ENCODE measurements at regions not wholly inside any gene's neighbourhood (a gene's known extent, or its start where the extent isn't known, plus 50 kb on each side); places are given as distances from the start of the nearest gene placed in this dataset.

DNA sequence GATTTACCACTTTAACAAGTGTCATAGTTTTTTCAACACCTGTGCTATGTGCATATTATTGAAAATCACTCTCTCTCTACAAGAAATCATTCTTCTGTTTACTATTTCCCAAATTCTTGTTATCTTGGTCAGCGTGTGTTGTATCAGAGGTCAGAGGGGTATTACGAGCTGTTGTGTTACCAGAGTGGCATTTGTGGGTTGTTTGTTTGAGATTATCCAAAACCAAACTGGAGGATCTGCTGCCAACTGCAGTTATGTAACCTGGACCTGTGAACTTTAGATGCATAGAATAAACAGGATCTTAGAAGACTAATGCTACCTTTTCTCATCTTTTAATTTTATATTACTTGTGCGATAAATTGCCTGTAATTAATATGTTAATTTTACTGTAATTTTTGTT, 1751.4 kb upstream of the SPRY2 start:
- no peak overlapping the region for H3K4me3 ChIP-seq
- no peaks in the 10 kb centered on the region for H3K36me3 ChIP-seq
- H3K4me1 ChIP-seq: no peaks in the 10 kb centered on the region
- intact Hi-C loops (cut with DNase I; ENCODE audit: low total_unique reads): no loop called here
- H3K9me3 ChIP-seq: no peaks in the 10 kb centered on the region
- H3K27me3 ChIP-seq: no peaks in the 10 kb centered on the region
- H3K27ac ChIP-seq: no peak overlapping the region
- DNase-seq: no peak
- TF ChIP-seq POLR2A (IDR thresholded peaks at IDR 0.05): no peak
- TF ChIP-seq, protein P1, sequence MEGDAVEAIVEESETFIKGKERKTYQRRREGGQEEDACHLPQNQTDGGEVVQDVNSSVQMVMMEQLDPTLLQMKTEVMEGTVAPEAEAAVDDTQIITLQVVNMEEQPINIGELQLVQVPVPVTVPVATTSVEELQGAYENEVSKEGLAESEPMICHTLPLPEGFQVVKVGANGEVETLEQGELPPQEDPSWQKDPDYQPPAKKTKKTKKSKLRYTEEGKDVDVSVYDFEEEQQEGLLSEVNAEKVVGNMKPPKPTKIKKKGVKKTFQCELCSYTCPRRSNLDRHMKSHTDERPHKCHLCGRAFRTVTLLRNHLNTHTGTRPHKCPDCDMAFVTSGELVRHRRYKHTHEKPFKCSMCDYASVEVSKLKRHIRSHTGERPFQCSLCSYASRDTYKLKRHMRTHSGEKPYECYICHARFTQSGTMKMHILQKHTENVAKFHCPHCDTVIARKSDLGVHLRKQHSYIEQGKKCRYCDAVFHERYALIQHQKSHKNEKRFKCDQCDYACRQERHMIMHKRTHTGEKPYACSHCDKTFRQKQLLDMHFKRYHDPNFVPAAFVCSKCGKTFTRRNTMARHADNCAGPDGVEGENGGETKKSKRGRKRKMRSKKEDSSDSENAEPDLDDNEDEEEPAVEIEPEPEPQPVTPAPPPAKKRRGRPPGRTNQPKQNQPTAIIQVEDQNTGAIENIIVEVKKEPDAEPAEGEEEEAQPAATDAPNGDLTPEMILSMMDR (IDR thresholded peaks at IDR 0.05): no peak

DNA sequence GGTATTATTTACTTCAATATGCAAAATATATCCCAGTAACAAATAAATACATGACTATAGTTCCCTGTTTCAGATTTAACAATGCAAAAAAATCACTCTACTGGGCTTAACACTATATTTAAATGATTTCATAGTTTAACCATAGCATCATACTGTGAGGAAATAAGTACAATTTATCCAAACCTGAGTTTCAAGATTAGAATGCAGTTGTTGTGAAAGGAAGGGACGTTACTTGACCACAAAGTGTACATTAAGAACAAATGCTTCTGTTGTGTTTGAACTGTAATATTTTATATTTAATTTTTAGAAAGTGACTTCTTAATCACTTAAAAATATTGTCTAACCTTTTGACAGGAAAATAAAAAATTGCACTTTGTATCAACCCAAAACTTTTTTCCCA, 1747.9 kb upstream of the SPRY2 start:
- no peaks in the 10 kb centered on the region for H3K36me3 ChIP-seq
- no peak overlapping the region for H3K4me3 ChIP-seq
- no peak overlapping the region for H3K27ac ChIP-seq
- intact Hi-C loops (cut with DNase I; ENCODE audit: low total_unique reads): no loop called here
- no peak for TF ChIP-seq POLR2A (IDR thresholded peaks at IDR 0.05)
- TF ChIP-seq, protein P1 (IDR thresholded peaks at IDR 0.05): no peak
- no peaks in the 10 kb centered on the region for H3K9me3 ChIP-seq
- no peaks in the 10 kb centered on the region for H3K27me3 ChIP-seq
- no peaks in the 10 kb centered on the region for H3K4me1 ChIP-seq
- no peak for DNase-seq

DNA sequence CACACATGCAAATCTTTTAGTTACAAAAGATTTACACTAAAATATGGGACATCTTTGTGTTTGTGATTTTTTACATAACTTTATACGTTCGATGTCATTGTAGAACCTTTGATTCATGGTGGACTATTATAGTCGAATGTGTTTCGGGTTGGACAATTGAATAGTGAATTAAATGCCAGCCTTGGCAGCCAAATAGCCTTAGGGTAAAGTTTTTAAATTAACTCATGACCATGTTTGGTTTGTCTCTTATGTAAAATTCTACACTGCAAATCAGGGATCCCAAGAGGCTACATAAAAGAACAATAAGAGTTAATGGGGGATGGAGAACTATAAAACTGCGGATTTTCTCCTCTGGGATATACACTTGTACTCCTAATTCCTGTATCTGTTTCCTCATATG, 1735.6 kb upstream of the SPRY2 start:
- Histone ChIP-seq H3K27ac (no peak overlapping the region), H3K4me3 (no peak overlapping the region), H3K27me3 (no peaks in the 10 kb centered on the region), H3K4me1 (no peaks in the 10 kb centered on the region), H3K36me3 (no peaks in the 10 kb centered on the region), H3K9me3 (no peaks in the 10 kb centered on the region)
- no peak for TF ChIP-seq POLR2A (IDR thresholded peaks at IDR 0.05)
- TF ChIP-seq, protein P1 (IDR thresholded peaks at IDR 0.05): no peak
- DNase-seq: no peak
- intact Hi-C loops (cut with DNase I; ENCODE audit: low total_unique reads): no loop called here

DNA sequence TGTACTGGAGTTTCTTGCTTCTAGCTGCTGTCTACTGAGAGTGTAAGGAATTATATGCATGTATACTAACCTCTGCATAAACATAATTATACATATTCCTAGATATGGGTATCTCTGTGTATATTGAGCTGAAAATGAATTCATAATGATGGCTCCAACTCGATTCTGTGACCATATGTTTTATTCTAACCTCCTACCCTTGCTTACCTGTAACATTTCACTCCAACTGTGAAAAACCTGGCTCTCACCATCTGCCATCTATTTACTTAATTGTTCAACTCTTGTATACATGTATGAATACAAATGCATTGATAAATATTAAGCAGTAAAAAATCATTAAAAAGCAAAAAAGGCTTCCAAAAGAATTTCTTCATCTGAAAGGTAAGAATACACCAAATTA, 1729.5 kb upstream of the SPRY2 start:
- intact Hi-C loops (cut with DNase I; ENCODE audit: low total_unique reads): no loop called here
- Histone ChIP-seq H3K4me3 (no peak overlapping the region), H3K4me1 (no peaks in the 10 kb centered on the region), H3K36me3 (no peaks in the 10 kb centered on the region), H3K27ac (no peak overlapping the region), H3K9me3 (no peaks in the 10 kb centered on the region), H3K27me3 (no peaks in the 10 kb centered on the region)
- no peak for DNase-seq
- no peak for TF ChIP-seq POLR2A (IDR thresholded peaks at IDR 0.05)
- TF ChIP-seq, protein P1 (IDR thresholded peaks at IDR 0.05): no peak

DNA sequence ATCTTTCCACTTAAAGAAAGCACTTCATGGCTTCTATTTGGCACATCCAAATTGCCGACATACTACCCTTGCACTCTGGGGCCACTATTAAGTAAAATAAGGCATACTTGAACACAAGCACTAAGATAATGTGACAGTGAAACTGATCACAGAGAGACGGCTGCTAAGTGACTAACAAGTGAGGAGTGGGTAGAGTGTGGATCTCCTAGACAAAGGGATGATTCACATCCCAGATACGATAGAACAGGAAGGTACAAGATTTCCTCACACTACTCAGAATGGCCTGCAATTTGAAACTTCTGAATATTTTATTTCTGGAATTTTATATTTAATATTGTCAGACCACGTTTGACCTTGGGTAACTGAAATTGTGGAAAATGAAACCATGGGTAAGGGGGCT, 1721.8 kb upstream of the SPRY2 start:
- H3K27ac ChIP-seq: no peak overlapping the region
- H3K9me3 ChIP-seq: no peaks in the 10 kb centered on the region
- TF ChIP-seq, protein P1 (IDR thresholded peaks at IDR 0.05): no peak
- TF ChIP-seq POLR2A (IDR thresholded peaks at IDR 0.05): no peak
- no peak for DNase-seq
- intact Hi-C loops (cut with DNase I; ENCODE audit: low total_unique reads): no loop called here
- H3K36me3 ChIP-seq: no peaks in the 10 kb centered on the region
- no peak overlapping the region for H3K4me3 ChIP-seq
- H3K4me1 ChIP-seq: no peaks in the 10 kb centered on the region
- H3K27me3 ChIP-seq: no peaks in the 10 kb centered on the region
